Skeletal muscle tissue (tissue), 3 donors: ENCODE measurements at regions not wholly inside any gene's neighbourhood (a gene's known extent, or its start where the extent isn't known, plus 50 kb on each side); places are given as distances from the start of the nearest gene placed in this dataset.

ENCODE experiments used
- H3K27ac ChIP-seq: one replicate; pipeline ENCODE4 v1.7.0; 2013; ENCODE audit warnings: mild to moderate bottlenecking, low read depth, low read length, inconsistent platforms
- H3K27me3 ChIP-seq, 3 donors: one replicate each; pipeline ENCODE4 v1.7.0; 2013; ENCODE audit warnings: low read length in 3 of 3; ENCODE audit not compliant: control insufficient read depth in 3 of 3, insufficient read depth in 3 of 3
- H3K36me3 ChIP-seq, 3 donors: one replicate each; pipeline ENCODE4 v1.7.0; 2013; ENCODE audit warnings: low read length in 3 of 3; ENCODE audit not compliant: control insufficient read depth in 3 of 3, insufficient read depth in 3 of 3
- H3K4me1 ChIP-seq, 3 donors: one replicate each; pipeline ENCODE4 v1.7.0; 2013; ENCODE audit warnings: low read length in 3 of 3, mild to moderate bottlenecking in 3 of 3; ENCODE audit not compliant: control insufficient read depth in 3 of 3, insufficient read depth in 3 of 3
- H3K4me3 ChIP-seq, 3 donors: one replicate each; pipeline ENCODE4 v1.7.0; 2013; ENCODE audit warnings: low read length in 3 of 3
- H3K9ac ChIP-seq, 3 donors: one replicate each; pipeline ENCODE4 v1.7.0; 2013; ENCODE audit warnings: low read length in 3 of 3, mild to moderate bottlenecking in 3 of 3, moderate library complexity in 2 of 3, low read depth in 1 of 3
- H3K9me3 ChIP-seq, 3 donors: one replicate each; pipeline ENCODE4 v1.7.0; 2013; ENCODE audit warnings: low read length in 3 of 3; ENCODE audit not compliant: control insufficient read depth in 3 of 3
- donor health status: Osteomylitis.

- H3K27ac ChIP-seq = no peak overlapping the region
- peaks cover 25 to 54% (median 35%) of the 10 kb centered on the region in 3 donors for H3K27me3 ChIP-seq
- no peak overlapping the region for H3K4me3 ChIP-seq
- no peaks in the 10 kb centered on the region for H3K9me3 ChIP-seq
- H3K36me3 ChIP-seq = no peaks in the 10 kb centered on the region
- no peaks in the 10 kb centered on the region for H3K4me1 ChIP-seq
- H3K9ac ChIP-seq = no peak overlapping the region
Measured at GRCh38 chr22:45105281-45105702, 58.4 kb upstream of the NUP50 start.

GRCh38 chr22:45107671-45108070, 56.1 kb upstream of the NUP50 start:
- H3K27me3 ChIP-seq = peaks cover 8 to 37% (median 23%) of the 10 kb centered on the region in 3 donors

GRCh38 chr22:45112136-45112879, 51.4 kb upstream of the NUP50 start:
- no peak overlapping the region for H3K9ac ChIP-seq

More at GRCh38 chr22:45107671-45108070, 56.1 kb upstream of the NUP50 start:
- Histone ChIP-seq H3K4me3 (no peak overlapping the region), H3K9me3 (peaks cover 0 to 4% (median 0%) of the 10 kb centered on the region in 3 donors), H3K36me3 (no peaks in the 10 kb centered on the region), H3K4me1 (no peaks in the 10 kb centered on the region), H3K27ac (no peak overlapping the region), H3K9ac (no peak overlapping the region)

More at GRCh38 chr22:45112136-45112879, 51.4 kb upstream of the NUP50 start:
- H3K27me3 ChIP-seq = peaks cover 3 to 12% (median 5%) of the 10 kb centered on the region in 3 donors
- H3K9me3 ChIP-seq = peaks cover 0 to 4% (median 0%) of the 10 kb centered on the region in 3 donors
- no peaks in the 10 kb centered on the region for H3K4me1 ChIP-seq
- H3K27ac ChIP-seq = no peak overlapping the region
- H3K4me3 ChIP-seq = no peak overlapping the region
- no peaks in the 10 kb centered on the region for H3K36me3 ChIP-seq
